ENCODE measurements at regions not wholly inside any gene's neighbourhood (a gene's known extent, or its start where the extent isn't known, plus 50 kb on each side); places are given as distances from the start of the nearest gene placed in this dataset.

GRCh38 chr1:11338284-11338924 is 65.4 kb downstream of the UBIAD1 start:
- DNase-seq (ENCODE audit: low read depth in 4 of 4, low spot score in 2 of 4) = no peak

- peak in 2 of 4 donors; percentile 59 to 60 for DNase-seq (ENCODE audit: low read depth in 4 of 4, low spot score in 2 of 4)
Measured at GRCh38 chr1:11339346-11340232, 66.6 kb downstream of the UBIAD1 start.

- DNase-seq (ENCODE audit: low read depth in 4 of 4, low spot score in 2 of 4) = no peak
Measured at GRCh38 chr1:11340233-11340632, 67.2 kb downstream of the UBIAD1 start.

GRCh38 chr1:11341901-11342552 is 69.0 kb downstream of the UBIAD1 start:
- no peak for DNase-seq (ENCODE audit: low read depth in 4 of 4, low spot score in 2 of 4)

- DNase-seq (ENCODE audit: low read depth in 4 of 4, low spot score in 2 of 4) = peak in 1 of 4 donors; percentile 57
Measured at GRCh38 chr1:11342621-11343032, 69.6 kb downstream of the UBIAD1 start.

GRCh38 chr1:11345971-11346715 is 73.1 kb downstream of the UBIAD1 start:
- no peak for DNase-seq (ENCODE audit: low read depth in 4 of 4, low spot score in 2 of 4)

- no peak for DNase-seq (ENCODE audit: low read depth in 4 of 4, low spot score in 2 of 4)
Measured at GRCh38 chr1:11350265-11350664, 77.3 kb downstream of the UBIAD1 start.

GRCh38 chr1:11352058-11352715 is 79.2 kb downstream of the UBIAD1 start:
- DNase-seq (ENCODE audit: low read depth in 4 of 4, low spot score in 2 of 4) = no peak

GRCh38 chr1:11352816-11353799 is 80.1 kb downstream of the UBIAD1 start:
- DNase-seq (ENCODE audit: low read depth in 4 of 4, low spot score in 2 of 4) = no peak

GRCh38 chr1:11354893-11355553 is 82.0 kb downstream of the UBIAD1 start:
- no peak for DNase-seq (ENCODE audit: low read depth in 4 of 4, low spot score in 2 of 4)

GRCh38 chr1:11355559-11356475 is 82.8 kb downstream of the UBIAD1 start:
- DNase-seq (ENCODE audit: low read depth in 4 of 4, low spot score in 2 of 4) = peak in 3 of 4 donors; percentile 66 to 78 (median 70)

- DNase-seq (ENCODE audit: low read depth in 4 of 4, low spot score in 2 of 4) = no peak
Measured at GRCh38 chr1:11357276-11357675, 84.3 kb downstream of the UBIAD1 start.

- no peak for DNase-seq (ENCODE audit: low read depth in 4 of 4, low spot score in 2 of 4)
Measured at GRCh38 chr1:11358984-11359383, 86.0 kb downstream of the UBIAD1 start.

GRCh38 chr1:11362547-11363021 is 89.6 kb downstream of the UBIAD1 start:
- no peak for DNase-seq (ENCODE audit: low read depth in 4 of 4, low spot score in 2 of 4)

- DNase-seq (ENCODE audit: low read depth in 4 of 4, low spot score in 2 of 4) = no peak
Measured at GRCh38 chr1:11364170-11364569, 91.2 kb downstream of the UBIAD1 start.

- no peak for DNase-seq (ENCODE audit: low read depth in 4 of 4, low spot score in 2 of 4)
Measured at GRCh38 chr1:11365744-11366387, 92.9 kb downstream of the UBIAD1 start.
